HepG2 (cell line): ENCODE measurements at regions not wholly inside any gene's neighbourhood (a gene's known extent, or its start where the extent isn't known, plus 50 kb on each side); places are given as distances from the start of the nearest gene placed in this dataset.

Source experiments
- ATAC-seq: fragments of 200-7000 bp; cut with Tn5 transposase; 3 replicates; pipeline ENCODE4 v1.9.1; 2020; ENCODE audit warnings: mild to moderate bottlenecking, moderate library complexity
- BruUV-seq: library from RNA; stranded (reverse); fragments of 400-500 nt; replicated peaks from 2 replicates; lab custom pipeline; 2021; lab: Mats Ljungman, UMichigan
- CTCF ChIA-PET: fragments of 300-600 bp; formaldehyde crosslinking; extraction: SDS; loops from one replicate; lab custom pipeline; 2021; ENCODE audit warnings: low total read pairs, inconsistent platforms, low intra/inter-chr PET ratio; lab: Yijun Ruan, JAX
- POLR2A ChIA-PET: fragments of 350-600 bp; sonication (Branson Sonifier 250); formaldehyde crosslinking; loops from one replicate; lab custom pipeline; 2020; ENCODE audit warnings: antibody characterized with exemption, inconsistent platforms; lab: Yijun Ruan, JAX
- DNase-seq: peaks from one replicate; pipeline ENCODE4 v3.0.0-alpha.2; 2015; ENCODE audit warnings: low spot score
- FAIRE-seq: peaks from 3 replicates; lab custom pipeline; 2011; peaks lifted over from hg19 to GRCh38; lab: Jason Lieb, UNC
- H2AFZ ChIP-seq: one replicate; pipeline ENCODE4 v1.6.1; 2011; ENCODE audit warnings: low read length, inconsistent platforms
- H3K27ac ChIP-seq: fragments of 300-600 bp; 3 replicates; pipeline ENCODE4 v1.8.0; 2011; ENCODE audit warnings: mixed run types, mild to moderate bottlenecking, mixed read lengths, low read length, inconsistent platforms; ENCODE audit not compliant: insufficient read depth; ENCODE audit errors: extremely low read length
- H3K27me3 ChIP-seq, 2 experiments: fragments of 200-600 bp in 1 of 2; 2 replicates in 1 of 2; 3 replicates in 1 of 2; pipeline versions ENCODE4 v1.6.0 to v1.8.0; 2011; ENCODE audit warnings: low read length in 2 of 2, mild to moderate bottlenecking in 2 of 2, moderate library complexity in 2 of 2, inconsistent platforms in 1 of 2; ENCODE audit not compliant: insufficient read depth in 2 of 2, control insufficient read depth in 1 of 2
- H3K36me3 ChIP-seq, 2 experiments: fragments of 200-600 bp in 1 of 2; replicated peaks in 1 of 2; 2 replicates in 1 of 2; 3 replicates in 1 of 2; pipeline versions ENCODE4 v1.5.1 to v1.8.0; 2011; ENCODE audit warnings: low read length in 2 of 2, inconsistent platforms in 1 of 2; ENCODE audit not compliant: insufficient read depth in 2 of 2, control insufficient read depth in 1 of 2
- H3K4me1 ChIP-seq: 2 replicates; pipeline ENCODE4 v1.5.1; 2012; ENCODE audit warnings: low read length, inconsistent platforms; ENCODE audit not compliant: insufficient read depth
- H3K4me2 ChIP-seq: 2 replicates; pipeline ENCODE4 v1.6.0; 2011; ENCODE audit warnings: low read depth, low read length, inconsistent platforms
- H3K4me3 ChIP-seq, 3 experiments: fragments of 200-600 bp in 1 of 3; sonication (generic), shearing (Covaris generic) in 1 of 3; replicated peaks in 1 of 3; 2 replicates each; pipeline ENCODE4 v1.5.1; 2011 to 2016; ENCODE audit warnings: low read length in 3 of 3, inconsistent platforms in 2 of 3, low read depth in 2 of 3, mild to moderate bottlenecking in 2 of 3, control low read depth in 1 of 3, mixed read lengths in 1 of 3; ENCODE audit not compliant: insufficient read depth in 1 of 3
- H3K79me2 ChIP-seq: one replicate; pipeline ENCODE4 v1.6.1; 2011; ENCODE audit warnings: low read length, inconsistent platforms; ENCODE audit not compliant: insufficient read depth
- H3K9ac ChIP-seq: 2 replicates; pipeline ENCODE4 v1.6.0; 2011; ENCODE audit warnings: mild to moderate bottlenecking, low read depth, low read length, inconsistent platforms; ENCODE audit not compliant: insufficient read depth
- H3K9me3 ChIP-seq: 2 replicates; pipeline ENCODE4 v1.5.1; 2012; ENCODE audit warnings: mild to moderate bottlenecking, low read length
- H4K20me1 ChIP-seq: 2 replicates; pipeline ENCODE4 v1.6.0; 2011; ENCODE audit warnings: inconsistent platforms, mild to moderate bottlenecking, low read length, moderate library complexity; ENCODE audit not compliant: insufficient read depth
- KDM1A ChIP-seq: IDR thresholded peaks from 2 replicates; pipeline ENCODE4 v1.6.1; 2016; ENCODE audit warnings: missing compliant biosample characterization
- MAF1 ChIP-seq: sonication (generic); formaldehyde crosslinking; IDR thresholded peaks from 2 replicates; pipeline ENCODE4 v1.5.0; 2020; ENCODE audit warnings: missing genetic modification reagents, borderline replicate concordance
- MATR3 ChIP-seq: sonication (generic); formaldehyde crosslinking; IDR thresholded peaks from 2 replicates; pipeline ENCODE4 v1.4.0; 2020; ENCODE audit warnings: missing genetic modification reagents
- PAWR ChIP-seq: sonication (generic); formaldehyde crosslinking; IDR thresholded peaks from 2 replicates; pipeline ENCODE4 v1.4.0; 2020; ENCODE audit warnings: missing genetic modification reagents, mild to moderate bottlenecking, borderline replicate concordance
- POLR2AphosphoS5 ChIP-seq: IDR thresholded peaks from 2 replicates; pipeline ENCODE4 v1.6.1; 2012; ENCODE audit warnings: low read depth, low read length
- RCOR2 ChIP-seq: IDR thresholded peaks from 2 replicates; pipeline ENCODE4 v1.6.1; 2016; ENCODE audit warnings: missing biosample characterization, missing genetic modification reagents
- SETDB1 ChIP-seq: sonication (generic); formaldehyde crosslinking; IDR thresholded peaks from 2 replicates; pipeline ENCODE4 v1.5.1; 2020; ENCODE audit warnings: missing genetic modification reagents, mild to moderate bottlenecking, borderline replicate concordance
- SOX13 ChIP-seq, 3 experiments: fragments of 450-650 bp in 1 of 3; sonication (generic) in 1 of 3; formaldehyde crosslinking in 1 of 3; IDR thresholded peaks in 2 of 3; conservative IDR thresholded peaks in 1 of 3; 2 replicates each; pipeline versions ENCODE4 v1.5.0 to v1.6.1; 2016 to 2020; ENCODE audit warnings: antibody characterized with exemption in 1 of 3, mild to moderate bottlenecking in 1 of 3, missing compliant biosample characterization in 1 of 3, missing genetic modification reagents in 1 of 3, moderate library complexity in 1 of 3
- TBX3 ChIP-seq: fragments of 450-650 bp; IDR thresholded peaks from 2 replicates; pipeline ENCODE4 v1.6.1; 2017; ENCODE audit warnings: antibody characterized with exemption, mild to moderate bottlenecking, inconsistent platforms, borderline replicate concordance
- ZBTB10 ChIP-seq: sonication (generic); formaldehyde crosslinking; IDR thresholded peaks from 2 replicates; pipeline ENCODE4 v1.4.0; 2020; ENCODE audit warnings: missing genetic modification reagents, borderline replicate concordance
- ZBTB3 ChIP-seq: sonication (generic); formaldehyde crosslinking; IDR thresholded peaks from 2 replicates; pipeline ENCODE4 v1.4.0; 2020; ENCODE audit warnings: low read depth, mild to moderate bottlenecking, moderate library complexity, missing genetic modification reagents, borderline replicate concordance
- ZKSCAN1 ChIP-seq: fragments of 150-350 bp; IDR thresholded peaks from 2 replicates; pipeline ENCODE4 v1.6.1; 2014; ENCODE audit warnings: low read length
- ZNF101 ChIP-seq: sonication (generic); formaldehyde crosslinking; IDR thresholded peaks from 2 replicates; pipeline ENCODE4 v1.4.0; 2020; ENCODE audit warnings: mild to moderate bottlenecking, low read depth, missing genetic modification reagents, borderline replicate concordance
- ZNF580 ChIP-seq: IDR thresholded peaks from 2 replicates; pipeline ENCODE4 v1.6.1; 2016; ENCODE audit warnings: low read depth, borderline replicate concordance
- ZNF816 ChIP-seq: sonication (generic); formaldehyde crosslinking; IDR thresholded peaks from 2 replicates; pipeline ENCODE4 v1.8.0; 2022; ENCODE audit warnings: missing genetic modification reagents, mild to moderate bottlenecking, borderline replicate concordance
- WGBS: methylation state at CpG from one replicate; pipeline ENCODE4 v1.1.6; 2017; ENCODE audit warnings: low lambda C conversion rate; 5-methylcytosine and 5-hydroxymethylcytosine counted together
- in situ Hi-C: cut with HindIII; loops from 2 replicates; pipeline ENCODE4 v1.10.0; 2017; ENCODE audit warnings: low pct_unique_long_range_greater_than_20kb; ENCODE audit not compliant: extremely low pct_ligation_motif_present
- intact Hi-C: fragments of 100-400 bp; cut with micrococcal nuclease; formaldehyde crosslinking; loops from one replicate; pipeline ENCODE4 v1.10.0; 2022; ENCODE audit not compliant: unreplicated experiment
- TF ChIP-seq, protein P1 (sequence below): sonication (generic); formaldehyde crosslinking; IDR thresholded peaks from 2 replicates; pipeline ENCODE4 v1.4.0; 2020; ENCODE audit warnings: missing genetic modification reagents
- TF ChIP-seq, protein P2 (sequence below): sonication (generic); formaldehyde crosslinking; IDR thresholded peaks from 2 replicates; pipeline ENCODE4 v1.9.0; 2021; ENCODE audit warnings: missing genetic modification reagents, mild to moderate bottlenecking, borderline replicate concordance
- TF ChIP-seq, protein P3 (sequence below): IDR thresholded peaks from 2 replicates; pipeline ENCODE4 v1.6.1; 2016; ENCODE audit warnings: missing compliant biosample characterization, missing genetic modification reagents, borderline replicate concordance

GRCh38 chr11:96753997-96754396 is 364.2 kb downstream of the JRKL start (continued):
- TF ChIP-seq, protein P1, sequence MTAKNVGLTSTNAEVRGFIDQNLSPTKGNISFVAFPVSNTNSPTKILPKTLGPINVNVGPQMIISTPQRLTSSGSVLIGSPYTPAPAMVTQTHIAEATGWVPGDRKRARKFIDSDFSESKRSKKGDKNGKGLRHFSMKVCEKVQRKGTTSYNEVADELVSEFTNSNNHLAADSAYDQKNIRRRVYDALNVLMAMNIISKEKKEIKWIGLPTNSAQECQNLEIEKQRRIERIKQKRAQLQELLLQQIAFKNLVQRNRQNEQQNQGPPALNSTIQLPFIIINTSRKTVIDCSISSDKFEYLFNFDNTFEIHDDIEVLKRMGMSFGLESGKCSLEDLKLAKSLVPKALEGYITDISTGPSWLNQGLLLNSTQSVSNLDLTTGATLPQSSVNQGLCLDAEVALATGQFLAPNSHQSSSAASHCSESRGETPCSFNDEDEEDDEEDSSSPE (CRISPR knock-in tag): no peak
- TF ChIP-seq ZKSCAN1 (no peak), PAWR (CRISPR knock-in tag) (no peak), TBX3 (no peak), MAF1 (no peak), KDM1A (no peak), ZNF101 (CRISPR knock-in tag) (no peak), SETDB1 (CRISPR knock-in tag) (no peak), ZBTB3 (CRISPR knock-in tag) (no peak)

DNA sequence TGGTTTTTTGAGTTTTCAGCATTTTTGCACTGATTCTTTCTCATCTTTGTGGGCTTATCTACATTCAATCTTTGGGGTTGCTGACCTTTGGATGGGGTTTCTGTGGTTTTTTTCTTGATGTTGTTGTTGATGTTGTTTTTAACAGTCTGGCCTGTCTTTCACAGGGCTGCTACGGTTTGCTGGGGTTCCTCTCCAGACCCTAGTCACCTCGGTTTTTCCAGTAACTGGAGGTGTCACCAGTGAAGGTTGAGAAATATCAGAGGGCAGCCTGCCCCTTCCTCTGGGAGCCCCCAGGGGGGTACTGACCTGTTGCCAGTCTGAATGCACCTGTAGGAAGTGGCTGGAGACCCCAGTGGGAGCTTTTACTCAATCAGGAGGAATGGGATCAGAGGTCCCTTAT is 365.4 kb downstream of the JRKL start:
- no peak for ATAC-seq
- H2AFZ ChIP-seq: no peak overlapping the region
- no peak for DNase-seq
- no peaks in the 10 kb centered on the region for H3K9me3 ChIP-seq
- no peaks in the 10 kb centered on the region for H3K79me2 ChIP-seq
- H3K4me3 ChIP-seq: no peak overlapping the region
- H3K4me1 ChIP-seq: no peaks in the 10 kb centered on the region
- no peak overlapping the region for H3K27ac ChIP-seq
- ChIA-PET CTCF (no interaction called here), POLR2A (no interaction called here)
- FAIRE-seq: no peak
- H4K20me1 ChIP-seq: no peaks in the 10 kb centered on the region
- no peaks in the 10 kb centered on the region for H3K27me3 ChIP-seq
- H3K9ac ChIP-seq: no peak overlapping the region
- in situ Hi-C loops: no loop called here
- no TSS peak for BruUV-seq
- no peaks in the 10 kb centered on the region for H3K36me3 ChIP-seq
- H3K4me2 ChIP-seq: no peak overlapping the region
- WGBS: 0% methylated on average over 2 of the region's 2 CpGs
- intact Hi-C loops: no loop called here
- no peak for TF ChIP-seq MATR3 (CRISPR knock-in tag)
- TF ChIP-seq, protein P2, sequence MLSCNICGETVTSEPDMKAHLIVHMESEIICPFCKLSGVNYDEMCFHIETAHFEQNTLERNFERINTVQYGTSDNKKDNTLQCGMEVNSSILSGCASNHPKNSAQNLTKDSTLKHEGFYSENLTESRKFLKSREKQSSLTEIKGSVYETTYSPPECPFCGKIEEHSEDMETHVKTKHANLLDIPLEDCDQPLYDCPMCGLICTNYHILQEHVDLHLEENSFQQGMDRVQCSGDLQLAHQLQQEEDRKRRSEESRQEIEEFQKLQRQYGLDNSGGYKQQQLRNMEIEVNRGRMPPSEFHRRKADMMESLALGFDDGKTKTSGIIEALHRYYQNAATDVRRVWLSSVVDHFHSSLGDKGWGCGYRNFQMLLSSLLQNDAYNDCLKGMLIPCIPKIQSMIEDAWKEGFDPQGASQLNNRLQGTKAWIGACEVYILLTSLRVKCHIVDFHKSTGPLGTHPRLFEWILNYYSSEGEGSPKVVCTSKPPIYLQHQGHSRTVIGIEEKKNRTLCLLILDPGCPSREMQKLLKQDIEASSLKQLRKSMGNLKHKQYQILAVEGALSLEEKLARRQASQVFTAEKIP (CRISPR knock-in tag): no peak
- TF ChIP-seq POLR2AphosphoS5: no peak
- no peak for TF ChIP-seq ZNF580
- no peak for TF ChIP-seq ZBTB10
- no peak for TF ChIP-seq ZNF816 (CRISPR knock-in tag)
- TF ChIP-seq SOX13 (IDR thresholded peaks at IDR 0.05): no peak
- no peak for TF ChIP-seq SOX13 (CRISPR knock-in tag; conservative IDR thresholded peaks at IDR 0.05 in 1 of 2, IDR thresholded peaks at IDR 0.05 in 1 of 2)
- TF ChIP-seq RCOR2 (CRISPR knock-in tag): no peak
- TF ChIP-seq, protein P3, sequence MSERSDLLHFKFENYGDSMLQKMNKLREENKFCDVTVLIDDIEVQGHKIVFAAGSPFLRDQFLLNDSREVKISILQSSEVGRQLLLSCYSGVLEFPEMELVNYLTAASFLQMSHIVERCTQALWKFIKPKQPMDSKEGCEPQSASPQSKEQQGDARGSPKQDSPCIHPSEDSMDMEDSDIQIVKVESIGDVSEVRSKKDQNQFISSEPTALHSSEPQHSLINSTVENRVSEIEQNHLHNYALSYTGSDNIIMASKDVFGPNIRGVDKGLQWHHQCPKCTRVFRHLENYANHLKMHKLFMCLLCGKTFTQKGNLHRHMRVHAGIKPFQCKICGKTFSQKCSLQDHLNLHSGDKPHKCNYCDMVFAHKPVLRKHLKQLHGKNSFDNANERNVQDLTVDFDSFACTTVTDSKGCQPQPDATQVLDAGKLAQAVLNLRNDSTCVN (CRISPR knock-in tag): no peak
